ENCODE measurements at regions not wholly inside any gene's neighbourhood (a gene's known extent, or its start where the extent isn't known, plus 50 kb on each side); places are given as distances from the start of the nearest gene placed in this dataset.

DNA sequence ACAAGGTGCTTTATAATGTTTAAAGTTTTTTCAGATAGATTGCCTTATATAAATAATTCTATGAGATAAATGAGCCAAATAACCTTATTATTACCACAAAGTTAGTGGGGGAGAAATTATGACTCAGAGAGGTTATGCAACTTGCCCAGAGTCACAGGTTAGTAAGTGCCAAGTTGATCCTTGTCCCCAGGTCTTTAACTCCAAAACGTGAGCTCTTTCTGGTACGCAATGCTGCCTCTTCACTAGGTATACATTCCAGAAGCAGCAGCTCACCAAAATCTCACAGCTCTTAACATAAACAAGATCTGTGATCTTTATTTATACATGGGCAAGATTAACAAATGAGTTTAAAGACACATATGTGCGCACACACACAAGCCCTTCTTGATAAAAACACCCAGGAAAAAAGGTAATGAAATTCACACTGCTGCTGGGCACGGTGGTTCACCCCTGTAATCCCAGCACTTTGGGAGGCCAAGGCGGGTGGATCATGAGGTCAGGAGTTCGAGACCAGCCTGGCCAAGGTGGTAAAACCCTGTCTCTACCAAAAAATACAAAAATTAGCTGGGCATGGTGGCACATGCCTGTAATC, 59.8 kb upstream of the NR2F2 start (continued):
- TF ChIP-seq FOXO1 (CRISPR knock-in tag; IDR thresholded peaks at IDR 0.05) (peak; percentile 36; the same call in 1 of the 2 replicates), FOXA1 (IDR thresholded peaks at IDR 0.05) (no peak), FOXA1 (CRISPR knock-in tag; IDR thresholded peaks at IDR 0.05) (no peak), ZNF264 (CRISPR knock-in tag; IDR thresholded peaks at IDR 0.05) (peak; percentile 88), TBX2 (CRISPR knock-in tag; IDR thresholded peaks at IDR 0.05; ENCODE audit: borderline replicate concordance) (peak; percentile 84; the same call in 1 of the 2 replicates), ARNTL (CRISPR knock-in tag; IDR thresholded peaks at IDR 0.05) (peak; percentile 42; the same call in 1 of the 2 replicates), PCBP1 (IDR thresholded peaks at IDR 0.05; ENCODE audit: borderline replicate concordance, low read depth, low read length) (no peak), MLX (CRISPR knock-in tag; IDR thresholded peaks at IDR 0.05) (0 out of 2 replicates have a peak, but pooled peaks have one; percentile 31), TBL1XR1 (IDR thresholded peaks at IDR 0.05; ENCODE audit: borderline replicate concordance, low read length, partially characterized antibody) (peak; percentile 36), ZNF614 (CRISPR knock-in tag; IDR thresholded peaks at IDR 0.05; ENCODE audit: borderline replicate concordance) (0 out of 2 replicates have a peak, but pooled peaks have one; percentile 44), SOX13 (IDR thresholded peaks at IDR 0.05) (peak; percentile 53; the same call in 1 of the 2 replicates), SOX13 (CRISPR knock-in tag; conservative IDR thresholded peaks at IDR 0.05 in 1 of 2, IDR thresholded peaks at IDR 0.05 in 1 of 2) (peak in 1 of 2 experiments; percentile 50; a peak in 1 of 4 replicates), BCL6 (CRISPR knock-in tag; IDR thresholded peaks at IDR 0.05) (peak; percentile 55; the same call in 1 of the 2 replicates), ZNF678 (CRISPR knock-in tag; IDR thresholded peaks at IDR 0.05) (no peak), IRF2 (CRISPR knock-in tag; IDR thresholded peaks at IDR 0.05) (peak; percentile 43; the same call in 1 of the 2 replicates), ZMYM2 (CRISPR knock-in tag; IDR thresholded peaks at IDR 0.05) (0 out of 2 replicates have a peak, but pooled peaks have one; percentile 14), GLI4 (CRISPR knock-in tag; IDR thresholded peaks at IDR 0.05; ENCODE audit: borderline replicate concordance) (no peak), ZSCAN9 (CRISPR knock-in tag; IDR thresholded peaks at IDR 0.05; ENCODE audit: borderline replicate concordance) (0 out of 2 replicates have a peak, but pooled peaks have one; percentile 25), ISL2 (CRISPR knock-in tag; IDR thresholded peaks at IDR 0.05) (peak; percentile 50; the same call in 1 of the 2 replicates), ZMYM3 (CRISPR knock-in tag; IDR thresholded peaks at IDR 0.05) (peak; percentile 26; the same call in 1 of the 2 replicates), PHF8 (CRISPR knock-in tag; IDR thresholded peaks at IDR 0.05) (no peak), CEBPB (IDR thresholded peaks at IDR 0.05; ENCODE audit: borderline replicate concordance, low read depth, low read length) (peak; percentile 91), ZBTB20 (CRISPR knock-in tag; IDR thresholded peaks at IDR 0.05; ENCODE audit: borderline replicate concordance, low read depth) (peak; percentile 40; the same call in 1 of the 2 replicates), ZNF790 (CRISPR knock-in tag; IDR thresholded peaks at IDR 0.05; ENCODE audit: borderline replicate concordance) (no peak), SOX6 (IDR thresholded peaks at IDR 0.05) (no peak), SOX6 (CRISPR knock-in tag; IDR thresholded peaks at IDR 0.05) (peak; percentile 58), PTBP1 (IDR thresholded peaks at IDR 0.05; ENCODE audit: low read depth, low read length, poor library complexity, severe bottlenecking) (no peak), ZMYM4 (CRISPR knock-in tag; IDR thresholded peaks at IDR 0.05) (peak; percentile 40; the same call in 1 of the 2 replicates), CREB1 (IDR thresholded peaks at IDR 0.05) (no peak), CREB1 (CRISPR knock-in tag; IDR thresholded peaks at IDR 0.05) (peak; percentile 47), SMC3 (IDR thresholded peaks at IDR 0.05; ENCODE audit: low read length) (peak; percentile 21; the same call in 1 of the 2 replicates)
- TF ChIP-seq, protein P1, sequence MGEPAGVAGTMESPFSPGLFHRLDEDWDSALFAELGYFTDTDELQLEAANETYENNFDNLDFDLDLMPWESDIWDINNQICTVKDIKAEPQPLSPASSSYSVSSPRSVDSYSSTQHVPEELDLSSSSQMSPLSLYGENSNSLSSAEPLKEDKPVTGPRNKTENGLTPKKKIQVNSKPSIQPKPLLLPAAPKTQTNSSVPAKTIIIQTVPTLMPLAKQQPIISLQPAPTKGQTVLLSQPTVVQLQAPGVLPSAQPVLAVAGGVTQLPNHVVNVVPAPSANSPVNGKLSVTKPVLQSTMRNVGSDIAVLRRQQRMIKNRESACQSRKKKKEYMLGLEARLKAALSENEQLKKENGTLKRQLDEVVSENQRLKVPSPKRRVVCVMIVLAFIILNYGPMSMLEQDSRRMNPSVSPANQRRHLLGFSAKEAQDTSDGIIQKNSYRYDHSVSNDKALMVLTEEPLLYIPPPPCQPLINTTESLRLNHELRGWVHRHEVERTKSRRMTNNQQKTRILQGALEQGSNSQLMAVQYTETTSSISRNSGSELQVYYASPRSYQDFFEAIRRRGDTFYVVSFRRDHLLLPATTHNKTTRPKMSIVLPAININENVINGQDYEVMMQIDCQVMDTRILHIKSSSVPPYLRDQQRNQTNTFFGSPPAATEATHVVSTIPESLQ (CRISPR knock-in tag; conservative IDR thresholded peaks at IDR 0.05), result no peak
